Astrocyte of the hippocampus (primary cell): ENCODE measurements at regions not wholly inside any gene's neighbourhood (a gene's known extent, or its start where the extent isn't known, plus 50 kb on each side); places are given as distances from the start of the nearest gene placed in this dataset.
A peak's percentile ranks its signal among the peaks of the same experiment; 100 is the strongest.
"Not testable (repeated sequence)": the region's sequence is repeated elsewhere in the genome, so short reads cannot be mapped to it uniquely, and the experiment has no call there.

Experiments
- DNase-seq: peaks from one replicate; pipeline ENCODE4 v3.0.0; 2011; ENCODE audit warnings: low read depth, low spot score

GRCh38 chr4:138510053-138510452, 267.9 kb upstream of the SLC7A11 start:
- peak; percentile 22 for DNase-seq

DNA sequence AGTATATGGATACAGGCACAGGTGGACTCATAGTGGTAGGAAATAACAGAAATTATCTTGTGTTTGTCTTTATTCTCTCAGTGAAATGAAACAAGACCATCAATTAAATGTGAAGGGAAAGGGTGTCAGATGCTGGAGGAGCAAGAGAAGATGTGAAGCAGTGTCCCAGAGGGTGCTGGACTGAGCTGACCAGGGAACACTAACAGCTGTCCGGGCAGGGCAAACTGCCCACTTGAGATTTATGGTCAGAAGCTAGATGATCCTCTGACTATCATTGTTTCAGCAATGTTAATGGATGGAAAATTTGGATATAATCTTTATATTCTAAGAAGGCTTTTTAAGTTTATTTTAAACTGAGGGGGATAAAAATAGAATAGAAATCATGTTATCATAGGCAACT, 267.2 kb upstream of the SLC7A11 start:
- DNase-seq: no peak

DNA sequence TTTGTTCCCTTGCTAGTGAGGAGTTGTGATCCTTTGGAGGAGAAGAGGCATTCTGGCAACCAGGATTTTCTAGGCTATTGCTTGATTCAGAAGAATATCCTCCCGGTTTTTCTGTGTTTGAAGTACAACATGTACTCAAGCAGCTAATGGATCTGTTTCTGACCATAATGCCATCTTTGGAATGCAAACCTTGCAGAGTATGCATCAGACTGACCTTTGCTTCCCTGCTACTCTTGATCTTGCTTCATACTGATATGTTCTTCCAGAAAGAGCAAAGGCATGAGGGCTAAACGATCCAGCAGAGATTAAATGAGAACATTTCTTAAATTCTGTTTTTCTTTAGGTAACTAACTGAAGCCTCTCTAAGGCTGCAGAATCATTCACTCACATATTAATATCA, 265.4 kb upstream of the SLC7A11 start:
- DNase-seq: peak; percentile 53

DNA sequence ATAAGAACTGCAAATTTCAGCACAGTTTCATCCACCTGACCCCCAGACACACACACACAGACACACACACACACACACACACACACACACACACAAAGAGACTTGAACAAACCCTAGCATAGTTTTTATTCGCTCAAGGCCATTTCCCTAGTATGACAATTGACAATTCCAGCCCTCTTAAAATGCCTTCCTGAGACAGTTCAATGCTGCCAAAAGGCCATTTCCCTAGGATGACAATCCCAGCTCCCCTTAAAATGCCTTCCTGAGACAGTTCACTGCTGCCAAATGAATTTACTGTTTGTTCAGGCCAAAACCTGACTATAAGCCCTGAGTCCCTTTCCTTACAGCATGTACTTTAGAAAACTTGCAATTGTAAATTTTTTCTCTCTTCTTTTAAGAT, 259.5 kb upstream of the SLC7A11 start:
- no peak for DNase-seq

DNA sequence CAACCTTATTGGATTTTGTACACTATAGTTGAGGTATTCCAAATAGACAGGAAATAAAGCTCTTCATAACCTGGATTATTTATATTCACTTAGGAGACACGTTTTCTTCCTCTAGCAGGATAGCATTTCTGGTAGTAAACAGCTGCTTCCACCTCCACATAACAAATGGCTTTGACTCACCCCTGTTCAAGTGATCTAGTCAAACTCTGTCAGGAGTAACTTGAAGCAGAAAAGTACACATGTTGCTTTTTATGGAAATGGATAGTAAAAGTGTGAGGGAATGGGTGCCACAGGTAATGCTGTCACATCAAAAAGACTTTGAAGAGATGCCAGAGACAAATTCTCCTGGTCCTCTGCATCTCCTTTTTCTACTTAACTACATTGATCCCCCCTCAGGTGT, 258.7 kb upstream of the SLC7A11 start:
- no peak for DNase-seq

DNA sequence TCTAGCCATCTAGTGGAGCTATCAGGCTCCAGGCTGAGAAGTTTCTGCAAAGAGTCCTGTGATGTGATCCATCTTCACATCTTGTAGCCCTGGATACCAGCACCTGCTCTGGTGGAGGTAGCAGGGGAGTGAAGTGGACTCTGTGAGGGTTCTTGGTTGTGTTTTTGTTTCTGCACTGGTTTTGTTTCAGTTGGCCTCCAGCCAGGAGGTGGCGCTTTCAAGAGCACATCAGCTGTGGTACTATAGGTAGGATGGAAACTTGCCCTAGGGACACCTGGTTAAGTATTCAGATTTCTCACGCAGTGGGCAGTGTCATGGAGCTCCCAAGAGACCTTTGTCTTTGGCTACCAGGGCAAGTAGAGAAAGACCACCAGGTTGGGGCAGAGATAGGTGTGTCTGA, 257.5 kb upstream of the SLC7A11 start:
- no peak for DNase-seq

GRCh38 chr4:138494931-138495330, 252.8 kb upstream of the SLC7A11 start:
- DNase-seq: peak; percentile 20

DNA sequence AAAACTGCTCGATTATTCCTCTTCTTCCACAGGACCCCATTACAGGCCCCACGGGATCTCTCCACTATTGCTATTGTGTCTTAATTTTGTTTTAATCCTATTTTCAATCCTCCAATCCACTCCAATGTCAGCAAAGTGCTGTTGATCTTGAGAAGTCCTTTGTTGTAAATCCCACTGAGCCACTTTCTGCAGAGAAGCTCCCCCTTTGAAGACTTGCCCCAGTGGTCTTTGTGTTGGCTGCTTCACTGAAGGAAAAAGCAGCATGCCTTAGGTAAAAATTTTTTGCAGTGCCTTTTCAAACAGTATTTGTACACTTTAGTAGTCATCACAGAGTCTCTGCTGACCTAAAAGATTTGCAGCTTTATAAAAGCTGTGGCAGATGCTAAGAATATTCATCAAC, 252.0 kb upstream of the SLC7A11 start:
- DNase-seq: no peak

DNA sequence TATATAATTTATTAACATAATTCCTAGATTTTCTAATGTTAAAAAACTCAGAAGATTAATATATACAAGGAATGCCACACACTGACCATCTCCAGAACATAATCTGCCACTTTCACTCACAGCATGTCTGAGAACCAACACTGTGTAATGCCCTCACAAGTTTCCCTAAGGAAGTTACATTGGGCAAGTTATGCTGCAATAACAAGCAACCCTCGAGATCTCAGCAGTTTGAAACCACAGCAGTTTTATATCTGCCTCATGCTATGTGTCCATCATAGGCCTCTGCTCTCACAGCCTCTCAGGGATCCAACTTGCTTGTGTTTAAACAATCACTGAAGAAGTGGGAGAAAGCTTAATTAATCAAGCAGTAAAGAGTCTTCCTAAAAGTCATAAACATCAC, 250.0 kb upstream of the SLC7A11 start:
- DNase-seq: no peak

GRCh38 chr4:138488533-138488932, 246.4 kb upstream of the SLC7A11 start:
- DNase-seq: peak; percentile 6

DNA sequence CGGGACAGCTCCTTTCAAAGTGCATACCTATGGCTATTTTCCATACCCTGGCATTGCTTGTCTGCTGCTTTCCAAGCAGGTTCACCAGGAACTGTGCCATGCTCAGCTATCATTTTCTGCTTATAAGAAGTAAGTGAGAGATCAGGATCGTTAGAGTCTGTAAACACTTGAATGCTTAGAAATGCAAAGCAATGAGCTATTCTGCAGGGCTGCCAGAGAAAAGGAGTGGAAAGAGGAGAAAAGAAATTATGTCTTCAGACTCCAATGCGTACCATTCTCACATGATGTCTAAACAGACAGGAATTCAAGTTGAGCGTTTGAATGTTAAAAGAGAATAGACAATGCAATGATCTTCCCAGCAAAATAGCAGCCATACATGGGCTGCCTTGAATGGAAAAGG, 245.5 kb upstream of the SLC7A11 start:
- DNase-seq: peak; percentile 29

- no peak for DNase-seq
These were observed 245.1 kb upstream of the SLC7A11 start for GRCh38 chr4:138487230-138487629.

DNA sequence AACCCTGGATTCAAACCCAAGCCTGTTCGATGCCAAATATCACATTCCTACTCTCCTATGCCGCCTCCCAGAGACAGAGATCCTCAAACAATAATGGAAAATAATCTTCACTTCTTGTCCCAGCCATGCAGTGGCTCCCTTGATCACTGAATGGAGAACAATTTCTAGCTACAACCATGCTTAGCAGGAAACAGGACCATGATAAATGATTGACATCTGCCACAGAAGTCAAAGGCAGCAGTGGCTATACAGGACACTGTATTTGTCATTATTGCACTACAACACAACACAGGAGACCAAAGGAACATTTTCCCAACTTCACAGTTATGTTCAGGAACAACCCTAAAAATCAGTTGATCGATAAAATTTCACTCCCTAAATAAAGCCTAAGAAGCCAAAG, 243.3 kb upstream of the SLC7A11 start:
- no peak for DNase-seq

- no peak for DNase-seq
These were observed 233.0 kb upstream of the SLC7A11 start for GRCh38 chr4:138475116-138475515.

GRCh38 chr4:138473339-138473738, 231.2 kb upstream of the SLC7A11 start:
- DNase-seq: no peak

- no peak for DNase-seq
These were observed 218.6 kb upstream of the SLC7A11 start for GRCh38 chr4:138460477-138461414.

- no peak for DNase-seq
These were observed 216.6 kb upstream of the SLC7A11 start for GRCh38 chr4:138458751-138459150.

DNA sequence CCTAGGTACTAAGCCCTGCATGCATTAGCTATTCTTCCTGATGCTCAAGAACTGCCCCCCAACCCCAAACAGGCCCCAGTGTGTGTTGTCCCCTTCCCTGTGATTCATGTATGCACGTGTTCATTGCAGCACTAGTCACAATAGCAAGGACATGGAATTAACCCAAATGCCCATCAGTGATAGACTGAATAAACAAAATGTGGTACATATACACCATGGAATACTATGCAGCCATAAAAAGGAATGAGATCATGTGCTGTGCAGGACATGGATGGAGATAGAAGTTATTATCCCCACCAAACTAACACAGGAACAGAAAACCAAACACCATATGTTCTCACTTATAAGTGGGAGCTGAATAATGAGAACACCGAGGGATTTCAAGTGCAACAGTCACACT, 214.2 kb upstream of the SLC7A11 start:
- not testable (repeated sequence) for DNase-seq

DNA sequence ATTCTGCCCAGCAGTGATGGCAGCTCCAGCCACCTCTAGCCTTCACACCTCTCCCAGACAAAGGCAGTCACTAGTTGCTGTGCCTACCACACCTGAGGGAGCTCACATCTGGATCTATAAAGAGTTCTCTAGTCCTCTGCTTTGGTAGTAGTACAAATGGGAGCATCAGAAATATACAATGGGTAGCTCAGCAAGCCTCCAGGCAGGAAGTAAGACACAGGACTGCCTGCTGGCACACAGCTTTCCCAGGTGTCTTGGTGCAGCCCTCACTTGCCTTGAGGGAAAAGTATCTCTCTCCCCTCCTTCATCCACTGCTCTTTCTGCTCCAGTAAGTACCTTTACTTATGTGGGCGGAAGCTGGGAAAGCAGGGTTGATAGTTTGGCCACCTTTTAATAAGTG, 212.9 kb upstream of the SLC7A11 start:
- no peak for DNase-seq

DNA sequence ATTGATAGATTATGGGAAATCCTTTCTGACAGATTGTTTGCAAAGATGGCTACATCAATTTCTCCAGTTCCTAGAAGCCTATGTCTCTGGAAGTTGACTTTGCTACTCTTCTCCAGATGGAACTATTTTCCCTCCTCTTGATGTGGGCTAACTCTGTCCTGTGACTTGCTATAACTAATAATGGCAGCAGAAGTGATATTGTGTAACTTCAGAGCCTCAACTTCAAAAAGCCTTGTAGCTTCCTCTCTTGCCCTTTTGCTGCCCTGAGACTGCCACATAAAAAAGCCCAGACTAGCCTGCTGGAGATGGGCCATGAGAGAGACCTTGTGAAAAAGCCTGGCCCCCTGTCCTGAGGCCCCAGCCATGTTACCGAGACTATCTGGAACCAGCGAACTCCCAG, 210.7 kb upstream of the SLC7A11 start:
- DNase-seq: no peak

DNA sequence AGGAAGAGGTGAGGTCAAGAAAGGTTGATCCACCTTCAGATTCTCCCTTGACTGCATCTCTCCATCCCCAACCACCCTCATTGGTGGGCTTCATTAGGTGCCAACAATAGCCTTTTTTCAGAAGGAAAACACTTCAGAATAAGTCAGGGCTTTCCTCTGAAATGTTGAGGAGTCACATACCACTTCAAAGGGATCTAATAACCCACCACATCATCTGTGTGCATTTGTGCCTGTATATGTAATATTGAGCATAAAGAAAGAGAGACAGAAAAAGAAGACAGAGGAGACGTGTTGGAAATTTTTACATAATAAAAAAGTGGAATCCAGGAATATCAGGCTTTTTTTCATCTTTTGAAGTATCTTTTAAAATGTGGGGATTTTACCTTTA, 209.1 kb upstream of the SLC7A11 start:
- no peak for DNase-seq

- DNase-seq: no peak
These were observed 208.6 kb upstream of the SLC7A11 start for GRCh38 chr4:138450546-138451275.

- no peak for DNase-seq
These were observed 207.8 kb upstream of the SLC7A11 start for GRCh38 chr4:138449938-138450337.
